GM23248 (cell line): ENCODE measurements at regions not wholly inside any gene's neighbourhood (a gene's known extent, or its start where the extent isn't known, plus 50 kb on each side); places are given as distances from the start of the nearest gene placed in this dataset.

Experiments used
- DNase-seq: peaks from one replicate; pipeline ENCODE4 v3.0.0-alpha.2; 2015
- H2AFZ ChIP-seq: fragments of 200-600 bp; sonication (generic); 2 replicates; pipeline ENCODE4 v1.6.1; 2016; ENCODE audit warnings: antibody characterized with exemption
- H3F3A ChIP-seq: fragments of 200-600 bp; sonication (generic); 2 replicates; pipeline ENCODE4 v1.6.1; 2016; ENCODE audit warnings: mild to moderate bottlenecking, antibody characterized with exemption, mixed run types; ENCODE audit not compliant: insufficient read depth
- H3K27ac ChIP-seq: fragments of 200-600 bp; sonication (generic); 2 replicates; pipeline ENCODE4 v1.5.1; 2016; ENCODE audit warnings: mild to moderate bottlenecking
- H3K27me3 ChIP-seq: fragments of 200-600 bp; sonication (generic); replicated peaks from 2 replicates; pipeline ENCODE4 v1.6.1; 2016; ENCODE audit warnings: mild to moderate bottlenecking; ENCODE audit not compliant: insufficient read depth
- H3K36me3 ChIP-seq: fragments of 200-600 bp; sonication (generic); 2 replicates; pipeline ENCODE4 v1.6.1; 2016; ENCODE audit warnings: low read depth, mild to moderate bottlenecking
- H3K4me1 ChIP-seq: fragments of 200-600 bp; sonication (generic); 2 replicates; pipeline ENCODE4 v1.6.1; 2016; ENCODE audit warnings: mild to moderate bottlenecking; ENCODE audit not compliant: insufficient read depth
- H3K4me2 ChIP-seq: fragments of 200-600 bp; sonication (generic); one replicate; pipeline ENCODE4 v1.6.1; 2016; ENCODE audit warnings: mild to moderate bottlenecking; ENCODE audit not compliant: unreplicated experiment
- H3K4me3 ChIP-seq: fragments of 200-600 bp; sonication (generic); 2 replicates; pipeline ENCODE4 v1.5.1; 2016; ENCODE audit warnings: mild to moderate bottlenecking
- H3K79me2 ChIP-seq: fragments of 200-600 bp; sonication (generic); 2 replicates; pipeline ENCODE4 v1.6.1; 2016; ENCODE audit warnings: mild to moderate bottlenecking; ENCODE audit not compliant: insufficient read depth
- H3K9ac ChIP-seq: fragments of 200-600 bp; sonication (generic); 2 replicates; pipeline ENCODE4 v1.6.1; 2016; ENCODE audit warnings: mild to moderate bottlenecking
- H3K9me2 ChIP-seq: fragments of 200-600 bp; sonication (generic); 2 replicates; pipeline ENCODE4 v1.6.1; 2016; ENCODE audit warnings: mixed run types, mild to moderate bottlenecking, moderate library complexity; ENCODE audit not compliant: insufficient read depth
- H3K9me3 ChIP-seq: fragments of 200-600 bp; sonication (generic); one replicate; pipeline ENCODE4 v1.6.1; 2017; ENCODE audit warnings: low read depth
- H4K20me1 ChIP-seq: fragments of 200-600 bp; sonication (generic); 2 replicates; pipeline ENCODE4 v1.6.0; 2016; ENCODE audit not compliant: insufficient read depth
- EZH2 ChIP-seq: fragments of 200-600 bp; sonication (generic); IDR thresholded peaks from 2 replicates; pipeline ENCODE4 v1.6.1; 2018; ENCODE audit warnings: antibody characterized with exemption, mild to moderate bottlenecking; ENCODE audit not compliant: insufficient read depth, poor library complexity, severe bottlenecking
- EZH2phosphoT487 ChIP-seq: fragments of 200-600 bp; sonication (generic); IDR thresholded peaks from 2 replicates; pipeline ENCODE4 v1.6.1; 2018; ENCODE audit warnings: antibody characterized with exemption, moderate library complexity, mild to moderate bottlenecking, low read depth; ENCODE audit not compliant: insufficient read depth
- WGBS, 2 experiments: methylation state at CpG; one replicate each; pipeline ENCODE4 v1.1.6; 2015 to 2017; ENCODE audit warnings: low lambda C conversion rate in 2 of 2, low coverage in 1 of 2; ENCODE audit errors: missing lambda C conversion rate in 2 of 2; 5-methylcytosine and 5-hydroxymethylcytosine counted together
- in situ Hi-C: fragments of 300-500 bp; cut with MboI; formaldehyde crosslinking; loops from 2 replicates; pipeline ENCODE4 v1.15.0; 2020

DNA sequence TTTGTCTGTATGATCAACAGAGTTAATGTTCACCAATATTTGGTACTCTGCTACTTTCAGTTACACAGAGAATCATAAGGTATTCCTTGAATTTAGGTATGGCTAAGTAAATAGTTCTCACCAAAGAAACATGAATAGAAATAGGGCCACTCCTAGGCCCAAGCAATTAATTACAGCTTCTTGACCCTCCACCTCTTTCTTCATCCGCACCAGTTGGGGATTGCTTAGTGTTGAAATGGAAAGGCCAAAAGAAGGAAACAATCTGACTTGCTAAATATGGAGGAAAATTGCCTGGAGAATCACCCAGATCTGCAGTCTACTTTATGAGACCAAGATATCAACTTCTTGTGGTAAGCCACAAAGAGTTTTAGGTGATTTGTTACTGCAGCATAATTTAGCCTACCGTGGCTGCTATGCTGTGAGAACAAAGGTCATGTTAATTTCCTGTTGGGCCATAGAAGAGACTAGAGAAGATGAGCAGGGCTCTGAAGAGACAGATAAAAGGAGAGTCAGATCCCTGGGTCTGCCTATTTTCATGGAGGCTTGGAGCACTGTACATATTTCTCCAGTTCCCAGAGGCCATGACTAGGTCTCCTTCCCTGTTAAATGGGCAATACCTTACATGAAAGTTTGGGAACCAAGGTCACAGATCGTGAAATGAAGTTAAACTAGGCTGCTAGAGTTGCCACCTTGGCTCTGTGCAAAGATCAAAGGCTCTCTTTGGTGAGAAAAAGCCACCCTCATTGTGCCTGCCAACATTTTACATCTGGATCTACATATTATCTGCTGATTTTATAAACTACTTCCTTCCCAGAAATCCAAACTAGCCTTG is 93.3 kb upstream of the GDF10 start:
- H3K9me3 ChIP-seq: no peaks in the 10 kb centered on the region
- no peaks in the 10 kb centered on the region for H3F3A ChIP-seq
- 49 to 57% methylated on average over 3 of the region's 3 CpGs for WGBS, 2 experiments
- no peaks in the 10 kb centered on the region for H3K36me3 ChIP-seq
- no peak for TF ChIP-seq EZH2phosphoT487
- no peak for TF ChIP-seq EZH2
- no peaks in the 10 kb centered on the region for H3K79me2 ChIP-seq
- in situ Hi-C loops: no loop called here
- no peak overlapping the region for H2AFZ ChIP-seq
- no peak for DNase-seq
- H3K27me3 ChIP-seq: peaks cover 5% of the 10 kb centered on the region; the same call in 1 of the 2 replicates
- H3K4me2 ChIP-seq: no peak overlapping the region
- H3K27ac ChIP-seq: no peak overlapping the region
- H3K4me1 ChIP-seq: no peaks in the 10 kb centered on the region
- no peaks in the 10 kb centered on the region for H3K9me2 ChIP-seq
- H3K4me3 ChIP-seq: no peak overlapping the region
- H4K20me1 ChIP-seq: no peaks in the 10 kb centered on the region
- no peak overlapping the region for H3K9ac ChIP-seq

DNA sequence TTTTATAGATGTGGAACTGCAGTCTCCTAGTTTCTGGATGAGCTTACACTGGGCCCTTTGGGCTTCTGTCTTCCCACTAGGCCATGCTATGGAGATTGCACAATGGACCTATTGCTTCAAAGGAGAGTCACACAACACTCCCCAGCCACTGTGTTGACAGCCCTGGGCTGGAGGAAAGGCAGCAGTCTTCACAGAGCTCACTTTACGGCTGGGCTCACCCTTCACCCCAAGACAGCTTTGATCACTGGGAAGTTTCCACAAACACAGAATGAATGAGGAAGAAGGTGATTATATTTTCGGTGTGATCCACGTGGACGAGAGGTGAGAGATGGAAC is 92.7 kb upstream of the GDF10 start:
- in situ Hi-C loops: no loop called here
- 67 to 74% methylated on average over 4 of the region's 4 CpGs for WGBS, 2 experiments
- no peaks in the 10 kb centered on the region for H3K9me2 ChIP-seq
- no peak overlapping the region for H3K4me3 ChIP-seq
- no peaks in the 10 kb centered on the region for H3K79me2 ChIP-seq
- H3K9me3 ChIP-seq: no peaks in the 10 kb centered on the region
- DNase-seq: no peak
- no peak overlapping the region for H3K9ac ChIP-seq
- no peaks in the 10 kb centered on the region for H4K20me1 ChIP-seq
- H3K4me2 ChIP-seq: no peak overlapping the region
- no peaks in the 10 kb centered on the region for H3K36me3 ChIP-seq
- TF ChIP-seq EZH2 (no peak), EZH2phosphoT487 (no peak)
- H3K4me1 ChIP-seq: no peaks in the 10 kb centered on the region
- peaks cover 6% of the 10 kb centered on the region; the same call in 1 of the 2 replicates for H3K27me3 ChIP-seq
- H3K27ac ChIP-seq: no peak overlapping the region
- no peak overlapping the region for H2AFZ ChIP-seq
- H3F3A ChIP-seq: no peaks in the 10 kb centered on the region

DNA sequence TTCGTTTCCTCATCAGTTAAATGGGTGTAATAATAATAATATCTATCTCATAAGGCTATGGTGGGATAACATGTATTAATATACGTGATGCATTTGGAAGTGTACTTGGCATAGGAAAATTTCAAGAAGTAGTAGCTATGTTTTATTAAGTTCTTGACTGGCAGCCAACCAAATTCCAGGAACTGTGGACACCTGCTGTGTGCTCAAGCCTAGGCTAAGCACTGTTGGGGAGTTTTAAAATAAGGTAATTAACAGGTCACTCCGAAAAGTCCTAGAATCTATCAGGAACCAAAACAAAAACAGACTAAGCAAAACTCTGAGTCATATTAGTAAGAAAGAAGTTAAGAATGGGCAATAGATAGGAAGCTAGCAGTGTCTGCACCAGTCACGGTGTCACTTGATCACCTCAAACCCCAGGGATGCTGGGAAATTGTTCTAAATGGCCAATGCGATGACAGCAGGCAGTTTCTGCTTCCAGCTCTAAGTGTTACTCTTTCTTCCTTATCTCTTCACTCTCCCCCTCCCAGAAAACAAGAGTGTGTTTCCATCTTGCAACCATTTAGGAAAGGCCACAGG is 92.0 kb upstream of the GDF10 start:
- Histone ChIP-seq H3K9me2 (no peaks in the 10 kb centered on the region), H3K27me3 (peaks cover 9% of the 10 kb centered on the region; the same call in 1 of the 2 replicates), H3K4me3 (no peak overlapping the region), H3K9me3 (no peaks in the 10 kb centered on the region), H3K36me3 (no peaks in the 10 kb centered on the region), H4K20me1 (no peaks in the 10 kb centered on the region), H3F3A (no peaks in the 10 kb centered on the region), H3K4me2 (no peak overlapping the region), H2AFZ (no peak overlapping the region), H3K79me2 (no peaks in the 10 kb centered on the region), H3K4me1 (no peaks in the 10 kb centered on the region), H3K9ac (no peak overlapping the region), H3K27ac (no peak overlapping the region)
- TF ChIP-seq EZH2 (no peak), EZH2phosphoT487 (no peak)
- DNase-seq: no peak
- in situ Hi-C loops: no loop called here
- 53 to 63% methylated on average over 5 of the region's 5 CpGs for WGBS, 2 experiments

DNA sequence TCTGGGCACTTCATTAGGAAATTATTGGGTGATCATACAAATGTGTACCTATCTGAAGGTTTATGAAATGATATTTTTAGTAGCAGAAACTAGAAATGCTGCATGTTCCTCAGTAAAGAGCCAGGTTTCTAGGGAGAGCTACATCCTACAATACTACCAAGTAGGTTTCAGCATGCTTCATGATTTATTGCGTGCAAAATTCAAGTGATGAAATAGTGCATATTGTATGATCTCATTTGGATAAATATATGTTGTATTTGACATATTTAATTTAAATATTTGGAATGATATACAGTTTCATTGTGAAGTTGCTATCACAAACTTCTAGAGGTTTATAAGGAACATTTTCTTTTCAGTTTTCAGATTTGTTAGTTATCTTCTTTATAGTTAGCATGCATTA is 90.5 kb upstream of the GDF10 start:
- no peak overlapping the region for H3K4me3 ChIP-seq
- H3K27me3 ChIP-seq: 0 out of 2 replicates have a peak, but pooled peaks cover 9% of the 10 kb centered on the region
- no peak for TF ChIP-seq EZH2phosphoT487
- TF ChIP-seq EZH2: no peak
- H3F3A ChIP-seq: no peaks in the 10 kb centered on the region
- H3K4me2 ChIP-seq: no peak overlapping the region
- H2AFZ ChIP-seq: no peak overlapping the region
- H3K9ac ChIP-seq: no peak overlapping the region
- no peaks in the 10 kb centered on the region for H3K4me1 ChIP-seq
- in situ Hi-C loops: no loop called here
- no peaks in the 10 kb centered on the region for H3K9me2 ChIP-seq
- no peak overlapping the region for H3K27ac ChIP-seq
- H3K9me3 ChIP-seq: no peaks in the 10 kb centered on the region
- DNase-seq: no peak
- H3K79me2 ChIP-seq: no peaks in the 10 kb centered on the region
- 8 to 19% methylated on average over 1 of the region's 1 CpG for WGBS, 2 experiments
- no peaks in the 10 kb centered on the region for H3K36me3 ChIP-seq
- no peaks in the 10 kb centered on the region for H4K20me1 ChIP-seq
